ENCODE measurements at regions not wholly inside any gene's neighbourhood (a gene's known extent, or its start where the extent isn't known, plus 50 kb on each side); places are given as distances from the start of the nearest gene placed in this dataset.

DNA sequence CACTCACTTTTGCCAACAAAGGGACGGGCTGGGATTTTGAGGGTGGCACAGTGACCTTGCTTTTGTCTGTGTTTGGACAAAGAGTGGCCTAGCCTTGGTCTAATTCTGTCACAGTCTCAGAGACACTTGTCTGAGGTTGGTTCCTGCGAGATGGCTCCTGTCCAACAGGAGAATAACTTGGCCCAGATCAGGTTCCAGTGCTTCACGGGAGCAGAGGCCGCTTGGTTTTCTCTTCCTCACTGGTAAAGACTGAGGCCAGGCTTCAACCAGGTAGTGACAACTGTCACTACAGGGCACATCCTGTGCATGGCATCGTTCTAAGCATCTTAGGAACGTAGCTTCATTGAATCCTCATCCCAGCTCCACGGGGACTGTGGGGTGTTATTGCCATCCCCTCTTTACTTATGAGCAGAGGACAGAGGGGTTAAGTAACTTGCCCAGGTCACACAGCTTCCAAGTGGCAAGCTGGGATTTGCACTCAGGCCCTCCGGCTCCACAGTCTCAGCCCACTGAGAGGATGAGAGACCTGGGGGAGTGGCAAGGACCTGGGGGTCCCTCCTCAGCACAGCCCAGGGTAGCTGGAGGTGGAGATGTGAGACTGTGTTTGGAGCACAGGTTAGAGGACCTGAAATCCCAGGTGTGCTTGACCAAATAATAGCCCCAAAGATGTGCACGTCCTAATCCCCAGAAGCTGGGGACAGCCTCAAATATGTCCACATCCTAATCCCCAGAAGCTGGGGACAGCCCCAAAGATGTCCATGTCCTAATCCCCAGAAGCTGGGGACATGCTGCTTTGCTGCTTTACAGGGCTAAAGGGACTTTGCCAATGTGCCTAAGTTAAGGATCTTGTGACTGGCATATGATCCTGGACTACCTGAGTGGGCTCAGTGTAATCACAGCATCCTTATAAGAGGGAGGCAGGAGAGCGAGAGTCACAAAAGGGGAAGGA, 179.2 kb upstream of the RTL1 start:
- ChIA-PET POLR2A (no interaction called here), CTCF (no interaction called here)
- DNase-seq (no peak), ATAC-seq (replicated peaks in 1 of 4) (no peak)
- H3K9me3 ChIP-seq = no peaks in the 10 kb centered on the region
- H3K27me3 ChIP-seq (replicated peaks in 1 of 2; ENCODE audit: control insufficient read depth in 2 of 2, extremely low read depth in 1 of 2, insufficient read depth in 2 of 2, low read length in 1 of 2) = peaks cover 0 to 37% of the 10 kb centered on the region in 2 experiments
- peaks cover 0 to 8% (median 3%) of the 10 kb centered on the region in 3 donors for H3K9me3 Mint-ChIP-seq
- peaks cover 33 to 36% of the 10 kb centered on the region in 2 donors for H3K27me3 Mint-ChIP-seq
- no peak overlapping the region for H3K27ac Mint-ChIP-seq
- no peak overlapping the region for H3K4me3 ChIP-seq (ENCODE audit: control insufficient read depth in 1 of 2, extremely low read depth in 1 of 2, low read length in 1 of 2)
- H3K27ac ChIP-seq (ENCODE audit: low read length) = no peak overlapping the region
- H3K4me1 Mint-ChIP-seq = peaks cover 0 to under 1% (median 0%) of the 10 kb centered on the region in 3 donors
- no peak overlapping the region for H3K4me3 Mint-ChIP-seq
- WGBS (ENCODE audit: insufficient coverage) = 98% methylated on average over 5 of the region's 10 CpGs
- peaks cover 0 to under 1% of the 10 kb centered on the region in 2 experiments for H3K4me1 ChIP-seq (ENCODE audit: control insufficient read depth in 1 of 2, extremely low read depth in 1 of 2, insufficient read depth in 2 of 2, low read length in 2 of 2)
- no peaks in the 10 kb centered on the region for H3K36me3 Mint-ChIP-seq
- H3K36me3 ChIP-seq (ENCODE audit: control insufficient read depth in 2 of 2, extremely low read depth in 1 of 2, insufficient read depth in 1 of 2, low read length in 1 of 2) = no peaks in the 10 kb centered on the region

GRCh38 chr14:101083564-101084435, 180.3 kb upstream of the RTL1 start:
- DNase-seq = peak in 2 of 35 experiments; percentile 2 to 15
- 69% methylated on average over 6 of the region's 18 CpGs for WGBS (ENCODE audit: insufficient coverage)

GRCh38 chr14:101084436-101084826, 180.9 kb upstream of the RTL1 start:
- Histone ChIP-seq H3K4me1 (ENCODE audit: control insufficient read depth in 1 of 2, extremely low read depth in 1 of 2, insufficient read depth in 2 of 2, low read length in 2 of 2) (no peaks in the 10 kb centered on the region), H3K27me3 (replicated peaks in 1 of 2; ENCODE audit: control insufficient read depth in 2 of 2, extremely low read depth in 1 of 2, insufficient read depth in 2 of 2, low read length in 1 of 2) (peaks cover 0 to 32% of the 10 kb centered on the region in 2 experiments), H3K27ac (ENCODE audit: low read length) (no peak overlapping the region), H3K36me3 (ENCODE audit: control insufficient read depth in 2 of 2, extremely low read depth in 1 of 2, insufficient read depth in 1 of 2, low read length in 1 of 2) (no peaks in the 10 kb centered on the region), H3K4me3 (ENCODE audit: control insufficient read depth in 1 of 2, extremely low read depth in 1 of 2, low read length in 1 of 2) (no peak overlapping the region), H3K9me3 (no peaks in the 10 kb centered on the region)
- DNase-seq (peak in 1 of 35 experiments; percentile 4), ATAC-seq (replicated peaks in 1 of 4) (no peak)
- CTCF ChIA-PET = interaction anchor here in 1 of 2 donors (0.5 kb wide), 1 partner anchor 1477 kb away, joined by 3 read pairs; no protein-coding TSS in a partner anchor
- Mint-ChIP-seq H3K9me3 (peaks cover 0 to 8% (median 3%) of the 10 kb centered on the region in 3 donors), H3K27ac (no peak overlapping the region), H3K27me3 (peaks cover 22 to 24% of the 10 kb centered on the region in 2 donors), H3K4me1 (no peaks in the 10 kb centered on the region), H3K36me3 (no peaks in the 10 kb centered on the region), H3K4me3 (no peak overlapping the region)
- WGBS (ENCODE audit: insufficient coverage) = no CpG with 5 or more reads among the region's 6 CpGs
- POLR2A ChIA-PET = no interaction called here

More at GRCh38 chr14:101083564-101084435, 180.3 kb upstream of the RTL1 start:
- peak in 1 of 4 experiments; percentile 15 for ATAC-seq (replicated peaks in 1 of 4)
- Histone ChIP-seq H3K36me3 (ENCODE audit: control insufficient read depth in 2 of 2, extremely low read depth in 1 of 2, insufficient read depth in 1 of 2, low read length in 1 of 2) (no peaks in the 10 kb centered on the region), H3K4me3 (ENCODE audit: control insufficient read depth in 1 of 2, extremely low read depth in 1 of 2, low read length in 1 of 2) (no peak overlapping the region), H3K9me3 (no peaks in the 10 kb centered on the region), H3K27ac (ENCODE audit: low read length) (no peak overlapping the region), H3K4me1 (ENCODE audit: control insufficient read depth in 1 of 2, extremely low read depth in 1 of 2, insufficient read depth in 2 of 2, low read length in 2 of 2) (no peaks in the 10 kb centered on the region), H3K27me3 (replicated peaks in 1 of 2; ENCODE audit: control insufficient read depth in 2 of 2, extremely low read depth in 1 of 2, insufficient read depth in 2 of 2, low read length in 1 of 2) (peaks cover 0 to 35% of the 10 kb centered on the region in 2 experiments)
- Mint-ChIP-seq H3K4me3 (no peak overlapping the region), H3K27ac (no peak overlapping the region), H3K4me1 (no peaks in the 10 kb centered on the region), H3K9me3 (peaks cover 0 to 8% (median 3%) of the 10 kb centered on the region in 3 donors), H3K27me3 (peaks cover 27% of the 10 kb centered on the region in 2 donors), H3K36me3 (no peaks in the 10 kb centered on the region)
- CTCF ChIA-PET = no interaction called here
- POLR2A ChIA-PET = no interaction called here

DNA sequence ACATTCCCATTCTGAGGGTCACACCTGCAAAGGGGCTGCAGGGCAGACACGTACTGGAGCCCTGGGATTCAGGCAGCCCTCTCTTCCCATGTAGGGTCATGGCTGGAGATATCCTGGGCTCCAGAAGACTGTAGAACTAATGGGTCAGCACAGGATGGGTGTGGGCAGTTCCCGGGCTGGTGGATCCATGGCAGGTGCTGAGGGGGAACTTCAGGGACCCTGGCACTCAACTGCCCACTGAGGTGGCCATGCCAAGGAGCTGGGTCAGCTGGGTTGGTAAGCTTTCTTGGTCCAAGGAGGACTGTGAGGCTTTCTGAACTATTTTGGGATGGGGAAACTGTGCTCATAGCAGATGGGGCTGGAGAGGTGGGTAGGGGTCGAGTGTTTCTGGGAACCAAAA, 183.4 kb upstream of the RTL1 start:
- no peak overlapping the region for H3K27ac ChIP-seq (ENCODE audit: low read length)
- no peak overlapping the region for H3K4me3 Mint-ChIP-seq
- H3K4me1 ChIP-seq (ENCODE audit: control insufficient read depth in 1 of 2, extremely low read depth in 1 of 2, insufficient read depth in 2 of 2, low read length in 2 of 2) = no peaks in the 10 kb centered on the region
- no peaks in the 10 kb centered on the region for H3K36me3 Mint-ChIP-seq
- no peaks in the 10 kb centered on the region for H3K36me3 ChIP-seq (ENCODE audit: control insufficient read depth in 2 of 2, extremely low read depth in 1 of 2, insufficient read depth in 1 of 2, low read length in 1 of 2)
- no peaks in the 10 kb centered on the region for H3K9me3 ChIP-seq
- H3K27me3 ChIP-seq (replicated peaks in 1 of 2; ENCODE audit: control insufficient read depth in 2 of 2, extremely low read depth in 1 of 2, insufficient read depth in 2 of 2, low read length in 1 of 2) = peaks cover 0 to 32% of the 10 kb centered on the region in 2 experiments
- peaks cover 4 to 14% of the 10 kb centered on the region in 2 donors for H3K27me3 Mint-ChIP-seq
- peaks cover 0 to 8% (median 3%) of the 10 kb centered on the region in 3 donors for H3K9me3 Mint-ChIP-seq
- H3K27ac Mint-ChIP-seq = no peak overlapping the region
- DNase-seq (peak in 1 of 35 experiments; percentile 10), ATAC-seq (replicated peaks in 1 of 4) (no peak)
- H3K4me1 Mint-ChIP-seq = no peaks in the 10 kb centered on the region
- CTCF ChIA-PET = no interaction called here
- no peak overlapping the region for H3K4me3 ChIP-seq (ENCODE audit: control insufficient read depth in 1 of 2, extremely low read depth in 1 of 2, low read length in 1 of 2)
- POLR2A ChIA-PET = interaction anchor here in 1 of 2 donors (0.6 kb wide), 1 partner anchor 17 kb away, joined by 3 read pairs; no protein-coding TSS in a partner anchor
- WGBS (ENCODE audit: insufficient coverage) = 61% methylated on average over 3 of the region's 3 CpGs

- Histone ChIP-seq H3K27me3 (replicated peaks in 1 of 2; ENCODE audit: control insufficient read depth in 2 of 2, extremely low read depth in 1 of 2, insufficient read depth in 2 of 2, low read length in 1 of 2) (peaks cover 0 to 24% of the 10 kb centered on the region in 2 experiments), H3K36me3 (ENCODE audit: control insufficient read depth in 2 of 2, extremely low read depth in 1 of 2, insufficient read depth in 1 of 2, low read length in 1 of 2) (no peaks in the 10 kb centered on the region), H3K27ac (ENCODE audit: low read length) (no peak overlapping the region), H3K4me3 (ENCODE audit: control insufficient read depth in 1 of 2, extremely low read depth in 1 of 2, low read length in 1 of 2) (no peak overlapping the region), H3K4me1 (ENCODE audit: control insufficient read depth in 1 of 2, extremely low read depth in 1 of 2, insufficient read depth in 2 of 2, low read length in 2 of 2) (no peaks in the 10 kb centered on the region), H3K9me3 (no peaks in the 10 kb centered on the region)
- DNase-seq = peak in 1 of 35 experiments; percentile 17
- H3K27ac Mint-ChIP-seq = no peak overlapping the region
- 86% methylated on average over 10 of the region's 11 CpGs for WGBS (ENCODE audit: insufficient coverage)
- H3K36me3 Mint-ChIP-seq = no peaks in the 10 kb centered on the region
- no peak overlapping the region for H3K4me3 Mint-ChIP-seq
- H3K27me3 Mint-ChIP-seq = peaks cover 4 to 14% of the 10 kb centered on the region in 2 donors
- ChIA-PET CTCF (no interaction called here), POLR2A (interaction anchor here in 1 of 2 donors (0.6 kb wide), 1 partner anchor 20 kb away, joined by 9 read pairs; no protein-coding TSS in a partner anchor)
- ATAC-seq (replicated peaks in 1 of 4) = no peak
- no peaks in the 10 kb centered on the region for H3K4me1 Mint-ChIP-seq
- H3K9me3 Mint-ChIP-seq = peaks cover 0 to 8% (median 3%) of the 10 kb centered on the region in 3 donors
Measured at GRCh38 chr14:101087614-101088394, 184.3 kb upstream of the RTL1 start.

GRCh38 chr14:101088395-101088667, 184.8 kb upstream of the RTL1 start:
- 91% methylated on average over 4 of the region's 6 CpGs for WGBS (ENCODE audit: insufficient coverage)
- Mint-ChIP-seq H3K27ac (no peak overlapping the region), H3K4me3 (no peak overlapping the region), H3K9me3 (peaks cover 0 to 8% (median 3%) of the 10 kb centered on the region in 3 donors), H3K4me1 (no peaks in the 10 kb centered on the region), H3K27me3 (peaks cover 4 to 14% of the 10 kb centered on the region in 2 donors), H3K36me3 (no peaks in the 10 kb centered on the region)
- no peaks in the 10 kb centered on the region for H3K9me3 ChIP-seq
- H3K4me1 ChIP-seq (ENCODE audit: control insufficient read depth in 1 of 2, extremely low read depth in 1 of 2, insufficient read depth in 2 of 2, low read length in 2 of 2) = no peaks in the 10 kb centered on the region
- DNase-seq (peak in 1 of 35 experiments; percentile 3), ATAC-seq (replicated peaks in 1 of 4) (no peak)
- no peaks in the 10 kb centered on the region for H3K36me3 ChIP-seq (ENCODE audit: control insufficient read depth in 2 of 2, extremely low read depth in 1 of 2, insufficient read depth in 1 of 2, low read length in 1 of 2)
- CTCF ChIA-PET = no interaction called here
- no peak overlapping the region for H3K27ac ChIP-seq (ENCODE audit: low read length)
- H3K27me3 ChIP-seq (replicated peaks in 1 of 2; ENCODE audit: control insufficient read depth in 2 of 2, extremely low read depth in 1 of 2, insufficient read depth in 2 of 2, low read length in 1 of 2) = peaks cover 0 to 22% of the 10 kb centered on the region in 2 experiments
- no peak overlapping the region for H3K4me3 ChIP-seq (ENCODE audit: control insufficient read depth in 1 of 2, extremely low read depth in 1 of 2, low read length in 1 of 2)
- POLR2A ChIA-PET = no interaction called here

Measured in T-cell (primary cell).